Activated CD4-positive, alpha-beta T cell treated with anti-CD3 and anti-CD28 coated beads for 48 hours (primary cell): ENCODE measurements at regions not wholly inside any gene's neighbourhood (a gene's known extent, or its start where the extent isn't known, plus 50 kb on each side); places are given as distances from the start of the nearest gene placed in this dataset.
A peak's percentile ranks its signal among the peaks of the same experiment; 100 is the strongest.

Source experiments
- DNase-seq: peaks from one replicate; pipeline ENCODE4 v3.0.0-alpha.2; 2020

DNA sequence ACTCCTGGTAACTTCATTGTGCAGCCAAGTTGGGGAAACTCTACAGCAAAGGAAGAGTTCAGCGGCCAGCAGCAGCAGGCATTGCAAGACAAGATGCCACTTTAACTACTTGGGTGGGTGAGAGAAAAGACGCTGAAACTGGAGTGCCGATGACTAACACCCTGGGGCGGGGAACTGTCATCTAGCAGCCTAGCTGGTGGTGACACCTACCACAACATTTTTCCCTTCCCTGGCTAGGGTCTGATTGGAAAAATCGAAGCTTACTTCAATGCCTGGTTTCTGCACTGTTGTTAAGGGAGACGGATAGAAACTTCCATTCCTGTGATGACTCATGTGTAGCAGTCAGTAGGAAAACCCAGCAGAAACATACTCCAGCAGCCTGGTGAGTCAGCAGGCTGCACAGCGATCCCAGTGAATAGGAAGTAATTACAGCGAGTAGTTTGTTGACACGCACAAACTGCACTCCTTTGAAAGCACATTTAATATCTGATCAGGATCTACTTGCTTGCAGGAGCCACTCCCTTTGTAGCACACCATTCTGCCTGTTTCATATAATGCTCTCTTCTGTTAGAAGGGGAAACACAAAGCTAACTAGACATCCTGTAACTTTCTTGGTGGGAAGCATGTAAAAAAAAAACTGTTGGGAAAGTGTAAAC, 62.1 kb upstream of the MAPRE2 start:
- peak; percentile 82 for DNase-seq

DNA sequence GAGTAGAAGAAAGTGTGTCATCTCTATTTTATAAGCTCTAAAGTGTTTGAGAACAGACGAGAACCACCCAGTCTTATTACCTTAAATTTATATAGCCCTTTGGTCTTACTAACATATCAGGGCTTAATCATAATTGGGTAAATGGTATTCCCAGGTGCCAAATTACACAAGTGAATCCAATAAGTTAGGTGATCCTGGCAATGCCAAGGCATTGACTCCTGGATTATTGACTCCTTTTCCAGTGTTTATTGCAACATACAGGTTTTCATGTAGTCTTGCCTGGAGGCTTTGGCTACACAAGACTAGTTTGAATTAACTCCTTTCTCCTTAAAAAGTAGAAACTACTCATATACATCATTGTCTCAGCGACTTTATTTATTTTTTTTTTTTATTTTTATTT, 59.7 kb upstream of the MAPRE2 start:
- no peak for DNase-seq

GRCh38 chr18:34985963-34986362, 55.2 kb upstream of the MAPRE2 start:
- DNase-seq = no peak

DNA sequence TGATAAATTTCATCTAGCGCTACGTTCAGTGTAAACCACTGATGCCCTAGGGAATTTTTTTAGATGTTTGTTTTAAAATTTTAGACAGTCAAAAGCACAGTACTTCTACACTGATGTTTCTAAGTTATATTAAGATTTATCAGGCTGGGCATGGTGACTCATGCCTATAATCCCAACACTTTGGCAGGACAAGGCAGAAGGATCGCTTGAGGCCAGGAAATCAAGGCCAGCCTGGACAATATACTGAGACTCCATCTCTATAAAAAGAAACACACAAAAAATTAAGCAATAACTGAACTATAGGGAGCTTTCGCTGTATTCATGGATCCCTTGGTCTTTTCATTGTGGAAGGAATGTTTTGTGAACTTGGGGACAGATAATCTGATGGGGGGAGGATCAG, 50.6 kb upstream of the MAPRE2 start:
- no peak for DNase-seq

GRCh38 chr18:34991152-34991551, 50.1 kb upstream of the MAPRE2 start:
- DNase-seq = no peak
